GM23338 (cell line): ENCODE measurements at regions not wholly inside any gene's neighbourhood (a gene's known extent, or its start where the extent isn't known, plus 50 kb on each side); places are given as distances from the start of the nearest gene placed in this dataset.

Experiments used
- CREB1 ChIP-seq: fragments of 250-450 bp; sonication (Bioruptor Pico); IDR thresholded peaks from 2 replicates; pipeline ENCODE4 v1.5.0; 2020; ENCODE audit warnings: low read depth, mild to moderate bottlenecking, moderate library complexity
- CTCF ChIP-seq, 2 experiments: fragments of 200-600 bp in 1 of 2; sonication (generic) in 1 of 2; conservative IDR thresholded peaks; 2 replicates each; pipeline versions ENCODE4 v1.5.1 to v1.6.1; 2016 to 2017; ENCODE audit warnings: antibody characterized with exemption in 2 of 2, low read depth in 2 of 2, mild to moderate bottlenecking in 2 of 2, moderate library complexity in 1 of 2
- EZH2 ChIP-seq: fragments of 200-600 bp; sonication (generic); IDR thresholded peaks from one replicate; pipeline ENCODE4 v1.8.0; 2017; ENCODE audit warnings: antibody characterized with exemption, mild to moderate bottlenecking, low read depth; ENCODE audit not compliant: unreplicated experiment
- EZH2phosphoT487 ChIP-seq: fragments of 200-600 bp; sonication (generic); IDR thresholded peaks from one replicate; pipeline ENCODE4 v1.8.1; 2018; ENCODE audit warnings: antibody characterized with exemption; ENCODE audit not compliant: unreplicated experiment
- JUNB ChIP-seq: IDR thresholded peaks from one replicate; pipeline ENCODE4 v1.6.1; 2016; ENCODE audit warnings: antibody characterized with exemption; ENCODE audit not compliant: unreplicated experiment
- NANOG ChIP-seq: IDR thresholded peaks from 2 replicates; pipeline ENCODE4 v1.6.1; 2016; ENCODE audit warnings: antibody characterized with exemption, borderline replicate concordance
- POLR2AphosphoS5 ChIP-seq: IDR thresholded peaks from 2 replicates; pipeline ENCODE4 v1.6.1; 2016; ENCODE audit warnings: antibody characterized with exemption, low read depth
- REST ChIP-seq: IDR thresholded peaks from one replicate; pipeline ENCODE4 v1.6.1; 2018; ENCODE audit warnings: antibody characterized with exemption; ENCODE audit not compliant: unreplicated experiment
- STAT1 ChIP-seq: IDR thresholded peaks from one replicate; pipeline ENCODE4 v1.6.1; 2016; ENCODE audit warnings: antibody characterized with exemption; ENCODE audit not compliant: unreplicated experiment
- ZNF331 ChIP-seq: fragments of 250-450 bp; sonication (Bioruptor Pico); IDR thresholded peaks from 2 replicates; pipeline ENCODE4 v1.5.0; 2020; ENCODE audit warnings: low read depth, mild to moderate bottlenecking, moderate library complexity
- TF ChIP-seq, protein P1 (sequence below): IDR thresholded peaks from 2 replicates; pipeline ENCODE4 v1.6.1; 2016; ENCODE audit warnings: antibody characterized with exemption
- TF ChIP-seq, protein P2 (sequence below): fragments of 250-450 bp; sonication (Bioruptor Pico); IDR thresholded peaks from 2 replicates; pipeline ENCODE4 v1.5.0; 2020; ENCODE audit warnings: mild to moderate bottlenecking, moderate library complexity

DNA sequence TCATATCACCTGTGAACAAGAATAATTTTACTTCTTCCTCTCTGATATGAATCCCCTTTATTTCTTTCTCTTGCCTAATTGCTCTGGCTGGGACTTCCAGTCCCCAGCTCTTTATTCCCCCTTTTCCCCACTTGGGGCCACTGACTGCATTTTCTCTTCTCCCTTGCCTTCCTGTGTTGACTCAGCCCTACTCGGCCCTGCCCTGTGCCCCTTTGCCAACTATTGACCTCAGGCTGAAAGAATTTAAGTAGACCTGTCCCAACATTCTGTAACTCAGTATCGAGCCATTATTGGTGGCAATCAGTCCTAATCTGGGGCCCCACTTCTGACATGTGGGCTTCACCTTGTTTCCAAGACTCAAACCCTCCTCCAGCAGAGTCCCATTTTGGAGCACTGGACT, 60.6 kb upstream of the STUM start:
- TF ChIP-seq POLR2AphosphoS5, result no peak
- no peak for TF ChIP-seq CTCF (conservative IDR thresholded peaks at IDR 0.05; ENCODE audit: low read depth in 2 of 2)
- no peak for TF ChIP-seq EZH2
- no peak for TF ChIP-seq EZH2phosphoT487
- TF ChIP-seq, protein P1, sequence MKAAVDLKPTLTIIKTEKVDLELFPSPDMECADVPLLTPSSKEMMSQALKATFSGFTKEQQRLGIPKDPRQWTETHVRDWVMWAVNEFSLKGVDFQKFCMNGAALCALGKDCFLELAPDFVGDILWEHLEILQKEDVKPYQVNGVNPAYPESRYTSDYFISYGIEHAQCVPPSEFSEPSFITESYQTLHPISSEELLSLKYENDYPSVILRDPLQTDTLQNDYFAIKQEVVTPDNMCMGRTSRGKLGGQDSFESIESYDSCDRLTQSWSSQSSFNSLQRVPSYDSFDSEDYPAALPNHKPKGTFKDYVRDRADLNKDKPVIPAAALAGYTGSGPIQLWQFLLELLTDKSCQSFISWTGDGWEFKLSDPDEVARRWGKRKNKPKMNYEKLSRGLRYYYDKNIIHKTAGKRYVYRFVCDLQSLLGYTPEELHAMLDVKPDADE, result no peak
- no peak for TF ChIP-seq REST
- TF ChIP-seq STAT1, result no peak
- TF ChIP-seq JUNB, result no peak
- no peak for TF ChIP-seq ZNF331 (CRISPR knock-in tag)
- no peak for TF ChIP-seq NANOG
- TF ChIP-seq, protein P2, sequence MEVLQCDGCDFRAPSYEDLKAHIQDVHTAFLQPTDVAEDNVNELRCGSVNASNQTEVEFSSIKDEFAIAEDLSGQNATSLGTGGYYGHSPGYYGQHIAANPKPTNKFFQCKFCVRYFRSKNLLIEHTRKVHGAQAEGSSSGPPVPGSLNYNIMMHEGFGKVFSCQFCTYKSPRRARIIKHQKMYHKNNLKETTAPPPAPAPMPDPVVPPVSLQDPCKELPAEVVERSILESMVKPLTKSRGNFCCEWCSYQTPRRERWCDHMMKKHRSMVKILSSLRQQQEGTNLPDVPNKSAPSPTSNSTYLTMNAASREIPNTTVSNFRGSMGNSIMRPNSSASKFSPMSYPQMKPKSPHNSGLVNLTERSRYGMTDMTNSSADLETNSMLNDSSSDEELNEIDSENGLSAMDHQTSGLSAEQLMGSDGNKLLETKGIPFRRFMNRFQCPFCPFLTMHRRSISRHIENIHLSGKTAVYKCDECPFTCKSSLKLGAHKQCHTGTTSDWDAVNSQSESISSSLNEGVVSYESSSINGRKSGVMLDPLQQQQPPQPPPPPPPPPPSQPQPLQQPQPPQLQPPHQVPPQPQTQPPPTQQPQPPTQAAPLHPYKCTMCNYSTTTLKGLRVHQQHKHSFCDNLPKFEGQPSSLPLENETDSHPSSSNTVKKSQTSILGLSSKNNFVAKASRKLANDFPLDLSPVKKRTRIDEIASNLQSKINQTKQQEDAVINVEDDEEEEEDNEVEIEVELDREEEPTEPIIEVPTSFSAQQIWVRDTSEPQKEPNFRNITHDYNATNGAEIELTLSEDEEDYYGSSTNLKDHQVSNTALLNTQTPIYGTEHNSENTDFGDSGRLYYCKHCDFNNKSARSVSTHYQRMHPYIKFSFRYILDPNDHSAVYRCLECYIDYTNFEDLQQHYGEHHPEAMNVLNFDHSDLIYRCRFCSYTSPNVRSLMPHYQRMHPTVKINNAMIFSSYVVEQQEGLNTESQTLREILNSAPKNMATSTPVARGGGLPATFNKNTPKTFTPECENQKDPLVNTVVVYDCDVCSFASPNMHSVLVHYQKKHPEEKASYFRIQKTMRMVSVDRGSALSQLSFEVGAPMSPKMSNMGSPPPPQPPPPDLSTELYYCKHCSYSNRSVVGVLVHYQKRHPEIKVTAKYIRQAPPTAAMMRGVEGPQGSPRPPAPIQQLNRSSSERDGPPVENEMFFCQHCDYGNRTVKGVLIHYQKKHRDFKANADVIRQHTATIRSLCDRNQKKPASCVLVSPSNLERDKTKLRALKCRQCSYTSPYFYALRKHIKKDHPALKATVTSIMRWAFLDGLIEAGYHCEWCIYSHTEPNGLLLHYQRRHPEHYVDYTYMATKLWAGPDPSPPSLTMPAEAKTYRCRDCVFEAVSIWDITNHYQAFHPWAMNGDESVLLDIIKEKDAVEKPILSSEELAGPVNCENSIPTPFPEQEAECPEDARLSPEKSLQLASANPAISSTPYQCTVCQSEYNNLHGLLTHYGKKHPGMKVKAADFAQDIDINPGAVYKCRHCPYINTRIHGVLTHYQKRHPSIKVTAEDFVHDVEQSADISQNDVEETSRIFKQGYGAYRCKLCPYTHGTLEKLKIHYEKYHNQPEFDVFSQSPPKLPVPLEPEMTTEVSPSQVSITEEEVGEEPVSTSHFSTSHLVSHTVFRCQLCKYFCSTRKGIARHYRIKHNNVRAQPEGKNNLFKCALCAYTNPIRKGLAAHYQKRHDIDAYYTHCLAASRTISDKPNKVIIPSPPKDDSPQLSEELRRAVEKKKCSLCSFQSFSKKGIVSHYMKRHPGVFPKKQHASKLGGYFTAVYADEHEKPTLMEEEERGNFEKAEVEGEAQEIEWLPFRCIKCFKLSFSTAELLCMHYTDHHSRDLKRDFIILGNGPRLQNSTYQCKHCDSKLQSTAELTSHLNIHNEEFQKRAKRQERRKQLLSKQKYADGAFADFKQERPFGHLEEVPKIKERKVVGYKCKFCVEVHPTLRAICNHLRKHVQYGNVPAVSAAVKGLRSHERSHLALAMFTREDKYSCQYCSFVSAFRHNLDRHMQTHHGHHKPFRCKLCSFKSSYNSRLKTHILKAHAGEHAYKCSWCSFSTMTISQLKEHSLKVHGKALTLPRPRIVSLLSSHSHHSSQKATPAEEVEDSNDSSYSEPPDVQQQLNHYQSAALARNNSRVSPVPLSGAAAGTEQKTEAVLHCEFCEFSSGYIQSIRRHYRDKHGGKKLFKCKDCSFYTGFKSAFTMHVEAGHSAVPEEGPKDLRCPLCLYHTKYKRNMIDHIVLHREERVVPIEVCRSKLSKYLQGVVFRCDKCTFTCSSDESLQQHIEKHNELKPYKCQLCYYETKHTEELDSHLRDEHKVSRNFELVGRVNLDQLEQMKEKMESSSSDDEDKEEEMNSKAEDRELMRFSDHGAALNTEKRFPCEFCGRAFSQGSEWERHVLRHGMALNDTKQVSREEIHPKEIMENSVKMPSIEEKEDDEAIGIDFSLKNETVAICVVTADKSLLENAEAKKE (CRISPR knock-in tag), result no peak
- no peak for TF ChIP-seq CREB1 (CRISPR knock-in tag)
